Fibroblast of skin of right biceps (primary cell): ENCODE measurements at regions not wholly inside any gene's neighbourhood (a gene's known extent, or its start where the extent isn't known, plus 50 kb on each side); places are given as distances from the start of the nearest gene placed in this dataset.

Source experiments
- DNase-seq: peaks from one replicate; pipeline ENCODE4 v3.0.0-alpha.2; 2013

DNA sequence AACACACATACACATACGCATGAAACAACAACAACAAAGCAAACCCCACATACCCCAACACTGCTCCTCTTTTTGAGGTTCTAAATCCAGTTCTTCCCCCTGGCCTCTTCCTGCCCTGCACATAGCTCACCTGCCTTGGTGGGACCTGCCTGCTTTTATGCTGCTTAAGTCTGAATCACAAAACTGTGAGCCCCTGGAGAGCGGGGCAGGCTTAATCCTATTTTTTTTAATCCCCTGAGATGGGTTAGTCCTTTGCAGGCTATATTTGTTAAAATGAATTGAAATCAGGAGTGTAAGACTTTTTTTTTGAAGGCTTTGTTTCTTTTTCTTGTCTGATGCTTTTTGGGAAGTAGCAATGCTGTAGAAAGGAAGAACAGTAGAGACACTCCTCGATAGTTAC is 84.6 kb upstream of the MAX start:
- no peak for DNase-seq

DNA sequence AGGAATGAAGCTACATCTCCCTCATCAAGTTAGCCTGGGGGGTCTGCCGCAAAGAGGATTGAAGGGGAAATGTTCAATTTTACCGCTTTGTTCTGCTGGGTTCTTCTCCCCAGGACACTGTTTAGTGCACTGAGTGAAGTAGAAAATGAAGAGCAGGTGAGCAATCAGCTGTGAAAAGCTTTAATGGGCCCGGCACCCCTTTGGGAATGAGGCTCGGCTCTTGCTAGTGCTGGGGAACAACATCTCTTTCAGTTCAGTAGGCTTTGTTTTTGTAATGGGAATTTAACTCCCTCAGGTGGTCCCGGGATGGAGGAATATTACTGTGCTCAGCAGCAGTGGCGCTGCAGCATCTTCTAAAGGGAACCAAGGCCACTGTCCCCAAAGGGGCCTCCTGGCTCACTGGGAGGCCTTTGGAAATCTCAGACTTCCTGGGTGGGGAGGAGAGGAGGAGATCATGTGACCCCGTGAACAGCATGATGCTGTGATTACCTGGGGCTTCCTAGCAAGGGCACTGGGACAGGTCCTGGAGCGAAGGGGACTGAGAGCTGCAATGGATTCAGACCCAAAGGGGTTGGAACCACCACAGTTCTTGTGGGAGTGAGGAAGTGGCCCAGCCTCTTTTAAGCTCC is 85.2 kb upstream of the MAX start:
- DNase-seq: no peak

- no peak for DNase-seq
Measured at GRCh38 chr14:65190312-65190711, 88.0 kb upstream of the MAX start.

DNA sequence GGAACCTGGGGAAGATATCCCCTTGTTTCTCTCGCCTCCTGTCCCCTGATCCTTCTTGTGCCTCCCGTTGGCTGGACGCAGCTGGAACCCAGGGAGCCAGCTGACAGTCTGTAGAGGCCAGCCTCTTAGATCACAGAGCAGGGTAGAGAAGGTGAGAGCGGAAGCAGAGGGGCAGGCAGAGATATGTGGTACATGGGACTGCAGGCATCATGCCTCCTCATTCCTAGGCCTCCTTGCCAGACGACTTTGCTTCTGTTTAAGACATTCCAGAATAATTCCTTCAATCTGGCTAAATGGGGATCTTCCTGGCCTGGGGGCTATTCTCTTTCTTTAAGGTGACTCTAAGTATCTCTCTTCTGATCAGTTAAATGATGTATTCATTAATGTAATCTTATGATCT is 89.4 kb upstream of the MAX start:
- no peak for DNase-seq

GRCh38 chr14:65192686-65193085 is 90.4 kb upstream of the MAX start:
- DNase-seq: no peak

GRCh38 chr14:65193916-65194590 is 91.7 kb upstream of the MAX start:
- no peak for DNase-seq

DNA sequence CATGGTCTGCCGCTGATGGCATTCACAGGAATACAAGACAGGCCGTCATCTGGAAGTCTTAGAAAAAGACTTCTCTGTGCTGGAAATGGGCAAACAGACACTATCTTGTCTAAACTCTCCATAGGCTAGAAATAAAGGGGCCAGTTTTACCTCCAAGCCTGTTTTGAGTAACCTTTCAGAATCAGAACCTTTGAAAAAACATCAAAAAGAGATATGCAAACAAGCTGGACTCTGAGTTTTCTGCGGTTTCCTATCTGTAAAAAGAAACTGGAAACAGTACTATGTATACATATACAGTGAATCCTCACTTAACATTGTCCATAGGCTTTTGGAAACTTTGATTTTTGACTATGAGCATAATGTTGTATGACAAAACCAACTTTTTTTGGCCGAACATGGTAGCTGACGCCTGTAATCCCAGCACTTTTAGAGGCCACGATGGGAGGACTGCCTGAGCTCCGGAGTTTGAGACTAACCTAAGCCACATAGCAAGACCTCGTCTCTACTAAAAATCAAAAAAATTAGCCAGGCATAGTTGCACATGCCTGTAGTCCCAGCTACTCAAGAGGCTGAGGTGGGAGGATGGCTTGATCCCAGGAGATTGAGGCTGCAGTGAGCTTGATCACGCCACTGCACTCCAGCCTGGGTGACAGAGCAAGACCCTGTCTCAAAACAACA is 92.9 kb upstream of the MAX start:
- no peak for DNase-seq

- DNase-seq: no peak
Measured at GRCh38 chr14:65198346-65198745, 96.0 kb upstream of the MAX start.

GRCh38 chr14:65200454-65200853 is 98.1 kb upstream of the MAX start:
- no peak for DNase-seq

DNA sequence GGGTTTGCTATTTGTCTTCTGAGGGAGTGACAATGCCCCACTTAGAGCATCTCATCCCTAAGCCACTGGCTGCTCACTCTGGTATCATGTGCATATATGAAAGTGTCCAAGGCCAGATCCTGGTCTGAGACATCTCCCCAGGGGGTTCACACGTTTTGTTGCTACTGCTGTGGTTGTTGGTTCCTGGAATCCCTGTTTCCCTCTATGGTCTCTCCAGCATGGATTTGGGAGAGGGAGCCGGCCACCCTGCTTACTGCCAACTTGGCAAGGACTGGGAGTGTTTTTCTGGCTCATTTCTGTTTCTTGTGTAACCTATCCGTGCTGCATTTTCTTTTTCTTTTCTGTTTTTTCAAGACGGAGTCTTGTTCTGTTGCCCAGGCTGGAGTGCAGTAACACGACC is 101.3 kb upstream of the MAX start:
- no peak for DNase-seq

DNA sequence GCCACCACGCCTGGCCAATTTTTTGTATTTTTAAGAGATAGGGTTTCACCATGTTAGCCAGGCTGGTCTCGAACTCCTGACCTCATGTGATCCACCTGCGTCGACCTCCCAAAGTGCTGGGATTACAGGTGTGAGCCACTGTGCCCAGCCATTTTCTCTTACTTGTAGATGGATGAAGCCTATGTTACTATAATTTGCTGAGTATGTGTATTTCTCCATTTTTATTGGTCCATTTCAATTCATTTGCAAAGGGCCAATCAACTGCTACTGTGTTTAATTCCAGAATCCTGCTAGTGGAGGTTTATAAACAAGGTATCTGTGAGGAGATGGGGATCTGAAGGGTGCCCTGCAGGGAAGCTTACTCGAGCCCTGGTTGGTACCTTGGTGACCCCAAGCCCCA is 101.7 kb upstream of the MAX start:
- DNase-seq: no peak

DNA sequence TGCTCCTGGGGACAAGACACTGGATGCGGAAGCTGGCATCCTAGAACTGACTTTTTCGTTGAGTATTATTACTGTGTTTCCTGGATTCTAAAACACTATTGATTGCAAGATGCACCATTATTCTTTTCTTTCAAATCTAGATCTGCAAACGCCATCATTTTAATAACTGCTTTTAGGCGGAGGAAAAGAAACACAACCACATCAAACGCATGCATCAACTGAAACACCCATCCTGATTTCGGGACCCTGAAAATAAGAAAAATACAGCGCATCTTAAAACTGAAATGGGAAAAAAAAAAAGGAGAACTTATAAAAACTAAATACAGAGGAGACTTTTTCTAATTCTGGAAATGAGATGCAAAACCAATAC is 103.7 kb upstream of the MAX start:
- no peak for DNase-seq

DNA sequence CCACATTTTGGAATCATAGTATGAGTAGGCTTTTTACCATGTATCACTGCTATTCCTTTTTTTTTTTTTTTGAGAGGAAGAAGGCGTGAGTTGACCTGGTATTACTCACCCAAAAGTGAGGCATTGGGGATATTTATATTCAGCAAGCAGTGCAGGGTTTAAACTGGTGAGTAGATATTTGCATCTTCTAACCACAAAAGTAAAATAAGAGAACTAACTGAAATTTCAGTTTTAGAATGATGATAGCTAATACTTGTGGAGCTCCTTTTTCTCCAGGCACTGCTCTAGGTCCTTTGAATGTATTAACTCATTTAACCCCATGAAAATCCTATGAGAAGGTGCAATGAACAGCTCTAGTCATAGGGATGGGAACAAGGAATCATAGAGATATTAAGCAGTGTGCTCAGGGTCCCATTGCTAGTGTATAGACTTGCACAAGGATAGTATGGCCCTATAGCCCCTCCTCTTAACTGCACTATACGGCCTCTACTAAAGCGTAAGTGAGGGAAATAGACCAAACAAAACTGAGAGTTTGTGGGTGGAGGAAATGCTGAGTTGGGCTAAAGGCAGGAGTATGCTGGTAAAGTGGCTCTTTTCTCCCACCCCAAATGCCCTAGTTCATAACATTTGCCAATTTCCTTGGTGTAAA is 104.3 kb upstream of the MAX start:
- DNase-seq: peak; percentile 87

DNA sequence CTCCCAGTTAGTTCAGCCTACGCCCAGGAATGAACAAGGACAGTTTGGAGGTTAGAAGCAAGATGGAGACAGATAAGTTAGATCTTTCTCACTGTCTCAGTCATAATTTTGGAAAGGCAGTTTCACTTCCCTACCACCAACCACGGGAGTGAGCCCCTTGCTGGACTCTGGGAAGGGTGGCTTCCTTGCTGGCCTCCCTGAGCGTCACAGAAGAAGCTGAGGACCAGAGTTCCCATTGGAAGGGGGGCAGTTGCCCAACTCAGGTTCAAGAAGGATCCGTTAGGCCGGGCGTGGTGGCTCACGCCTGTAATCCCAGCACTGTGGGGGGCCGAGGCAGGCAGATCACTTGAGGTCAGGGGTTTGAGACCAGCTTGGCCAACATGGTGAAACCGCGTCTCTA is 106.2 kb upstream of the MAX start:
- DNase-seq: no peak

GRCh38 chr14:65210118-65210821 is 108.0 kb upstream of the MAX start:
- DNase-seq: peak; percentile 47

DNA sequence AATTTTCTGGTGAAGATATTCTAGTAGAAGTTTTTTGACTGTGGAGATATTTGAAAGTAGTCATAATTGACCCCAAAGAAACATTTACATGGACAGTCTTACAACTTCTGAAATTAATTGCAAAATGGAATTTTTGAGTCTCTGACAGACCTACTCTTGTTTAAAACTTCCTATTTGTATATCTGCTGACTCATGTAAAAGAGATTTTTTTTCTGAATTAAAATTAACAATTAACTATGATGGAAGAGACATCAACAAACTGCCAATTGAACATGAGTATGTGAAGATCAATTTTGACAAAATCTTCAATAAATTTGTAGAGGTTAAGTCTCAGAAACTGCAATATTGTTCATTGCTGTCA is 108.5 kb upstream of the MAX start:
- peak; percentile 29 for DNase-seq

DNA sequence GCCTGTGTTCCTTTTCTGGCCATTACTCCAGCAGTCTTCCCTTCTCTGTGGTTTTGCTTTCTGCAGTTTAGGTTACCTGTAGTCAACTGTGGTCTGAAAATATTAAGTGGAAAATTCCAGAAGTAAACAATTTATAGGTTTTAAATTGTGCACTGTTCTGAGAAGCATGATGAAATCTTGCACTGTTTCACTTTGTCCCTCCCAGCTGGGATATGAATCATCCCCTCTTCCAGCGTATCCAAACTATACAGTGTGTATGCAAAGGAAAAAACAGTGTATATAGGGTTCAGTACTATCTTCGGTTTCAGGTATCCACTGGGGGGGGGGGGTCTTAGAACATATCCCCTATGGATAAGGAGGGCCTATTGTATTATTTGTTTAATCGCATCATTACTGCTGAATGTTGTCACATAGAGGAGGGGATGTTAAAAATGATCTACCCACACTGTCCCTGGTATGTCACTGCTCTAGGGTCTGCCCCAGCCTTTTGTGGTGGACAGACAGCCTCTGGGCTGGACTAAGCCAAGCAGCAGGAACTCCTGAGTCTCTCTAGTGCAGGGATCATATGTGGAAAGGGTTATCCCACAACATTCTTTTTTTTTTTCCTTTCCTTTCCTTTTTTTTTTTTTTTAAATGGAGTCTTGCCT is 109.1 kb upstream of the MAX start:
- peak; percentile 86 for DNase-seq

GRCh38 chr14:65213316-65213715 is 111.0 kb upstream of the MAX start:
- DNase-seq: no peak

DNA sequence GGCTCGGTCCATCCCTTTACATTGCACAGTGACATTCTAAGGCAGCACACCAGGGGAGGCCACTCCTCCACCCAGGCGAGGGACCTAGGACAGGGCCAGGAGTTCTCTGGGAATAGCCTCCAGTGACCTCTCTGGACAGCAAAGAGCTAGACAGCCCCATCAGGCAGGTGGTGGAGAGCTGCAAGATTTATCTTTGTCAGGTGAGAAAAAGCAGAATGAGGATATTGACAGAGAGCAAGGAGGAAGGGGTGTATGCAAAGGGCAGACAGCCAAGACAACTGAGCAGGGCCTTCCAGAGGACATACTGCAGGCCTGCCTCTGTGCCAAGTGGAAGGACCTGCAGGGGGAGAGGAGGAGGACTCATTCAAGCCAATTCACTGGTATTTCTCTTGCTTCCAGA is 112.4 kb upstream of the MAX start:
- DNase-seq: no peak

GRCh38 chr14:65219353-65219752 is 117.0 kb upstream of the MAX start:
- DNase-seq: no peak

- peak; percentile 76 for DNase-seq
Measured at GRCh38 chr14:65222440-65222858, 120.1 kb upstream of the MAX start.

DNA sequence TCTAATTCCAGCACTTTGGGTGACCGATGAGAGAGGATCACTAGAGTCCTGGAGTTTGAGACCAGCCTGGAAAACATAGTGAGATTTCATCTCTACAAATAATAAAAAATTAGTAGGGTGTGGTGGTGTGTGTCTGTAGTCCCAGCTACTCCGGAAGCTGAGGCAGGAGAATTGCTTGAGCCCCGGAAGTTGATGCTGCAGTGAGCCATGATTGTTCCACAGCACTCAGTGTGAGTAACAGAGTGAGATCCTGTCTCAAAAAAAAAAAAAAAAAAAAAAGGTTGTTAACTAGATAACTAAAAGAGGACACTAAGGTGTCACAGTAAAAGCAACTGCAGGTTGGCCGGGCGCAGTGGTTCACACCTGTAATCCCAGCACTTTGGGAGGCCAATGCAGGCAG is 121.3 kb upstream of the MAX start:
- DNase-seq: no peak

- no peak for DNase-seq
Measured at GRCh38 chr14:65224799-65225198, 122.5 kb upstream of the MAX start.
